Loucy (cell line): ENCODE measurements at regions not wholly inside any gene's neighbourhood (a gene's known extent, or its start where the extent isn't known, plus 50 kb on each side); places are given as distances from the start of the nearest gene placed in this dataset.

Experiments
- CTCF ChIP-seq: fragments of 200-600 bp; sonication (generic); conservative IDR thresholded peaks from 2 replicates; pipeline ENCODE4 v1.5.1; 2014; ENCODE audit warnings: mild to moderate bottlenecking, antibody characterized with exemption, low read length
- EZH2phosphoT487 ChIP-seq: fragments of 200-600 bp; IDR thresholded peaks from 2 replicates; pipeline ENCODE4 v1.6.1; 2018; ENCODE audit warnings: antibody characterized with exemption, mild to moderate bottlenecking, moderate library complexity, borderline replicate concordance

- TF ChIP-seq CTCF (no peak), EZH2phosphoT487 (no peak)
Measured at GRCh38 chr2:19671916-19672315, 229.9 kb downstream of the TTC32 start.
